ENCODE measurements at regions not wholly inside any gene's neighbourhood (a gene's known extent, or its start where the extent isn't known, plus 50 kb on each side); places are given as distances from the start of the nearest gene placed in this dataset.

GRCh38 chr13:107807306-107808073 is 407.8 kb downstream of the LIG4 start:
- no peaks in the 10 kb centered on the region for H3K36me3 ChIP-seq (ENCODE audit: control insufficient read depth, insufficient read depth, low read length)
- H3K27me3 ChIP-seq (replicated peaks; ENCODE audit: control insufficient read depth, insufficient read depth, low read length) = no peaks in the 10 kb centered on the region
- H3K4me3 ChIP-seq (replicated peaks; ENCODE audit: low read depth, low read length) = no peak overlapping the region
- no peak for DNase-seq (ENCODE audit: extremely low read depth, insufficient read length)
- TF ChIP-seq CTCF (IDR thresholded peaks at IDR 0.05; ENCODE audit: insufficient read depth, low read length, poor library complexity, severe bottlenecking) = no peak

GRCh38 chr13:107806726-107807125 is 408.6 kb downstream of the LIG4 start:
- no peak for TF ChIP-seq CTCF (IDR thresholded peaks at IDR 0.05; ENCODE audit: insufficient read depth, low read length, poor library complexity, severe bottlenecking)
- DNase-seq (ENCODE audit: extremely low read depth, insufficient read length) = no peak
- Histone ChIP-seq H3K4me3 (replicated peaks; ENCODE audit: low read depth, low read length) (no peak overlapping the region), H3K27me3 (replicated peaks; ENCODE audit: control insufficient read depth, insufficient read depth, low read length) (no peaks in the 10 kb centered on the region), H3K36me3 (ENCODE audit: control insufficient read depth, insufficient read depth, low read length) (no peaks in the 10 kb centered on the region)

- Histone ChIP-seq H3K36me3 (ENCODE audit: control insufficient read depth, insufficient read depth, low read length) (no peaks in the 10 kb centered on the region), H3K4me3 (replicated peaks; ENCODE audit: low read depth, low read length) (no peak overlapping the region), H3K27me3 (replicated peaks; ENCODE audit: control insufficient read depth, insufficient read depth, low read length) (no peaks in the 10 kb centered on the region)
- DNase-seq (ENCODE audit: extremely low read depth, insufficient read length) = no peak
- no peak for TF ChIP-seq CTCF (IDR thresholded peaks at IDR 0.05; ENCODE audit: insufficient read depth, low read length, poor library complexity, severe bottlenecking)
Observed at GRCh38 chr13:107803822-107804495, 411.4 kb downstream of the LIG4 start.

- DNase-seq (ENCODE audit: extremely low read depth, insufficient read length) = no peak
- no peak for TF ChIP-seq CTCF (IDR thresholded peaks at IDR 0.05; ENCODE audit: insufficient read depth, low read length, poor library complexity, severe bottlenecking)
- Histone ChIP-seq H3K27me3 (replicated peaks; ENCODE audit: control insufficient read depth, insufficient read depth, low read length) (no peaks in the 10 kb centered on the region), H3K36me3 (ENCODE audit: control insufficient read depth, insufficient read depth, low read length) (no peaks in the 10 kb centered on the region), H3K4me3 (replicated peaks; ENCODE audit: low read depth, low read length) (no peak overlapping the region)
Observed at GRCh38 chr13:107801621-107802020, 413.7 kb downstream of the LIG4 start.

- no peaks in the 10 kb centered on the region for H3K36me3 ChIP-seq (ENCODE audit: control insufficient read depth, insufficient read depth, low read length)
- H3K27me3 ChIP-seq (replicated peaks; ENCODE audit: control insufficient read depth, insufficient read depth, low read length) = no peaks in the 10 kb centered on the region
- no peak overlapping the region for H3K4me3 ChIP-seq (replicated peaks; ENCODE audit: low read depth, low read length)
- TF ChIP-seq CTCF (IDR thresholded peaks at IDR 0.05; ENCODE audit: insufficient read depth, low read length, poor library complexity, severe bottlenecking) = no peak
- DNase-seq (ENCODE audit: extremely low read depth, insufficient read length) = no peak
Observed at GRCh38 chr13:107799001-107799400, 416.3 kb downstream of the LIG4 start.
